ENCODE measurements at regions not wholly inside any gene's neighbourhood (a gene's known extent, or its start where the extent isn't known, plus 50 kb on each side); places are given as distances from the start of the nearest gene placed in this dataset.

- TF ChIP-seq CTCF (IDR thresholded peaks at IDR 0.05) (no peak), EP300 (IDR thresholded peaks at IDR 0.05) (no peak), JUN (IDR thresholded peaks at IDR 0.05) (no peak), RFX5 (IDR thresholded peaks at IDR 0.05) (no peak), MYC (IDR thresholded peaks at IDR 0.05; ENCODE audit: borderline replicate concordance, low read length) (no peak)
Observed at GRCh38 chr5:84794486-84795035, 409.9 kb upstream of the EDIL3 start.
